A549 (cell line): ENCODE measurements at regions not wholly inside any gene's neighbourhood (a gene's known extent, or its start where the extent isn't known, plus 50 kb on each side); places are given as distances from the start of the nearest gene placed in this dataset.

ENCODE experiments used
- ATAC-seq, 2 experiments: fragments of 200-7000 bp in 1 of 2; fragments of >200 bp in 1 of 2; cut with Nextera tagmentation in 1 of 2; cut with Tn5 transposase in 1 of 2; 3 replicates each; pipeline versions ENCODE4 v1.8.0 to v1.9.1; 2018 to 2020; ENCODE audit warnings: mild to moderate bottlenecking in 1 of 2, moderate library complexity in 1 of 2
- CTCF ChIA-PET: fragments of 300-600 bp; sonication (Branson Sonifier 250); formaldehyde crosslinking; extraction: SDS; loops from one replicate; lab custom pipeline; 2021; ENCODE audit warnings: antibody characterized with exemption, inconsistent platforms; lab: Yijun Ruan, JAX
- POLR2A ChIA-PET: fragments of 350-600 bp; formaldehyde crosslinking; extraction: SDS; loops from one replicate; lab custom pipeline; 2021; ENCODE audit warnings: antibody characterized with exemption, inconsistent platforms; lab: Yijun Ruan, JAX
- DNase-seq, 2 experiments: peaks; one replicate each; pipeline versions ENCODE4 v3.0.0 to v3.0.0-alpha.2; 2011 to 2016; ENCODE audit warnings: low read depth in 1 of 2, low spot score in 1 of 2
- FAIRE-seq: peaks from 2 replicates; lab custom pipeline; 2011; peaks lifted over from hg19 to GRCh38; lab: Jason Lieb, UNC
- H3K27ac ChIP-seq, 2 experiments: fragments of >200 bp; sonication (Bioruptor Twin); formaldehyde crosslinking; 3 replicates each; pipeline ENCODE4 v1.5.1; 2016 to 2017
- H3K4me1 ChIP-seq: fragments of >200 bp; sonication (Bioruptor Twin); formaldehyde crosslinking; 3 replicates; pipeline ENCODE4 v1.6.1; 2016
- H3K4me2 ChIP-seq: fragments of >200 bp; sonication (Bioruptor Twin); formaldehyde crosslinking; 3 replicates; pipeline ENCODE4 v1.6.1; 2016
- H3K4me3 ChIP-seq: fragments of >200 bp; sonication (Bioruptor Twin); formaldehyde crosslinking; 3 replicates; pipeline ENCODE4 v1.5.1; 2016
- H3K9me3 ChIP-seq: fragments of >200 bp; sonication (Bioruptor Twin); formaldehyde crosslinking; 3 replicates; pipeline ENCODE4 v1.6.1; 2016
- CBX2 ChIP-seq: fragments of 200-600 bp; sonication (generic); IDR thresholded peaks from 2 replicates; pipeline ENCODE4 v1.6.1; 2016; ENCODE audit warnings: low read depth, mild to moderate bottlenecking, borderline replicate concordance
- CBX8 ChIP-seq: fragments of 200-600 bp; sonication (generic); IDR thresholded peaks from 2 replicates; pipeline ENCODE4 v1.6.1; 2016
- CEBPB ChIP-seq, 2 experiments: fragments of >200 bp in 1 of 2; sonication (Bioruptor Twin) in 1 of 2; formaldehyde crosslinking in 1 of 2; IDR thresholded peaks; 2 replicates each; pipeline ENCODE4 v1.6.1; 2012 to 2016
- EHF ChIP-seq: fragments of 250-450 bp; sonication (Bioruptor Pico); IDR thresholded peaks from 2 replicates; pipeline ENCODE4 v1.5.0; 2020; ENCODE audit warnings: mild to moderate bottlenecking
- EHMT2 ChIP-seq: fragments of 200-600 bp; sonication (generic); IDR thresholded peaks from 2 replicates; pipeline ENCODE4 v1.6.1; 2016; ENCODE audit warnings: antibody characterized with exemption, low read depth, mild to moderate bottlenecking, moderate library complexity
- ELK1 ChIP-seq: fragments of 150-350 bp; IDR thresholded peaks from 2 replicates; pipeline ENCODE4 v1.6.1; 2014; ENCODE audit warnings: low read depth, mild to moderate bottlenecking, low read length
- ESRRA ChIP-seq: fragments of 150-350 bp; IDR thresholded peaks from 2 replicates; pipeline ENCODE4 v1.6.1; 2014; ENCODE audit warnings: mild to moderate bottlenecking, low read length, borderline replicate concordance
- FOXS1 ChIP-seq: fragments of 250-450 bp; sonication (Bioruptor Pico); IDR thresholded peaks from 2 replicates; pipeline ENCODE4 v1.5.0; 2020; ENCODE audit warnings: mild to moderate bottlenecking, moderate library complexity
- HDAC2 ChIP-seq: fragments of 200-600 bp; sonication (generic); IDR thresholded peaks from 2 replicates; pipeline ENCODE4 v1.6.1; 2016
- HES2 ChIP-seq: fragments of >200 bp; sonication (Bioruptor Twin); formaldehyde crosslinking; IDR thresholded peaks from 2 replicates; pipeline ENCODE4 v1.6.1; 2016
- HOXA7 ChIP-seq: fragments of 250-450 bp; sonication (Bioruptor Pico); IDR thresholded peaks from 2 replicates; pipeline ENCODE4 v1.5.0; 2020; ENCODE audit warnings: mild to moderate bottlenecking, moderate library complexity
- HOXB5 ChIP-seq: fragments of 250-450 bp; sonication (Bioruptor Pico); IDR thresholded peaks from 2 replicates; pipeline ENCODE4 v1.5.0; 2020; ENCODE audit warnings: mild to moderate bottlenecking, moderate library complexity
- JUN ChIP-seq, 2 experiments: fragments of >200 bp; sonication (Bioruptor Twin); formaldehyde crosslinking; IDR thresholded peaks; 2 replicates in 1 of 2; 3 replicates in 1 of 2; pipeline ENCODE4 v1.6.1; 2016 to 2017
- KDM1A ChIP-seq: fragments of 200-600 bp; sonication (generic); IDR thresholded peaks from 2 replicates; pipeline ENCODE4 v1.6.1; 2016; ENCODE audit warnings: low read depth, mild to moderate bottlenecking
- KDM5A ChIP-seq: fragments of 200-600 bp; sonication (generic); IDR thresholded peaks from 2 replicates; pipeline ENCODE4 v1.6.1; 2016; ENCODE audit warnings: antibody characterized with exemption, mild to moderate bottlenecking
- MAZ ChIP-seq: fragments of 150-350 bp; IDR thresholded peaks from 2 replicates; pipeline ENCODE4 v1.6.1; 2014; ENCODE audit warnings: antibody characterized with exemption, low read depth, low read length, borderline replicate concordance
- MYC ChIP-seq: IDR thresholded peaks from 2 replicates; pipeline ENCODE4 v1.6.1; 2012; ENCODE audit warnings: mild to moderate bottlenecking, inconsistent platforms, low read length, improper control_type of control experiment, borderline replicate concordance
- NFE2L2 ChIP-seq: fragments of 150-350 bp; conservative IDR thresholded peaks from 2 replicates; pipeline ENCODE4 v1.6.1; 2014; ENCODE audit warnings: low read length
- NPAS2 ChIP-seq: fragments of 250-450 bp; sonication (Bioruptor Pico); IDR thresholded peaks from 2 replicates; pipeline ENCODE4 v1.8.0; 2022; ENCODE audit warnings: mild to moderate bottlenecking, moderate library complexity, borderline replicate concordance
- POLR2AphosphoS2 ChIP-seq: conservative IDR thresholded peaks from 2 replicates; pipeline ENCODE4 v1.6.1; 2012; ENCODE audit warnings: low read length, improper control_type of control experiment, inconsistent platforms
- RAD21 ChIP-seq, 2 experiments: fragments of >200 bp in 1 of 2; sonication (Bioruptor Twin) in 1 of 2; formaldehyde crosslinking in 1 of 2; IDR thresholded peaks in 1 of 2; conservative IDR thresholded peaks in 1 of 2; 2 replicates in 1 of 2; 3 replicates in 1 of 2; pipeline ENCODE4 v1.6.1; 2012 to 2018; ENCODE audit warnings: inconsistent platforms in 1 of 2
- RARB ChIP-seq: fragments of 250-450 bp; sonication (Bioruptor Pico); IDR thresholded peaks from 2 replicates; pipeline ENCODE4 v1.8.0; 2021; ENCODE audit warnings: mild to moderate bottlenecking, moderate library complexity
- RFX5 ChIP-seq: fragments of 450-650 bp; IDR thresholded peaks from 2 replicates; pipeline ENCODE4 v1.7.1; 2014; ENCODE audit warnings: antibody characterized with exemption, mild to moderate bottlenecking, moderate library complexity
- SMC3 ChIP-seq: fragments of >200 bp; sonication (Bioruptor Twin); formaldehyde crosslinking; IDR thresholded peaks from 3 replicates; pipeline ENCODE4 v1.6.1; 2018; ENCODE audit warnings: inconsistent platforms
- ZC3H11A ChIP-seq: fragments of 450-650 bp; IDR thresholded peaks from 2 replicates; pipeline ENCODE4 v1.6.1; 2014; ENCODE audit warnings: antibody characterized with exemption, mild to moderate bottlenecking
- WGBS: methylation state at CpG from one replicate; pipeline ENCODE4 v1.1.6; 2017; ENCODE audit errors: missing lambda C conversion rate; 5-methylcytosine and 5-hydroxymethylcytosine counted together
- TF ChIP-seq, protein P1 (sequence below): fragments of >200 bp; sonication (Bioruptor Twin); formaldehyde crosslinking; IDR thresholded peaks from 3 replicates; pipeline ENCODE4 v1.6.1; 2016
- TF ChIP-seq, protein P2 (sequence below): fragments of 250-450 bp; sonication (Bioruptor Pico); IDR thresholded peaks from 2 replicates; pipeline ENCODE4 v1.5.0; 2020; ENCODE audit warnings: low read depth, mild to moderate bottlenecking, moderate library complexity

DNA sequence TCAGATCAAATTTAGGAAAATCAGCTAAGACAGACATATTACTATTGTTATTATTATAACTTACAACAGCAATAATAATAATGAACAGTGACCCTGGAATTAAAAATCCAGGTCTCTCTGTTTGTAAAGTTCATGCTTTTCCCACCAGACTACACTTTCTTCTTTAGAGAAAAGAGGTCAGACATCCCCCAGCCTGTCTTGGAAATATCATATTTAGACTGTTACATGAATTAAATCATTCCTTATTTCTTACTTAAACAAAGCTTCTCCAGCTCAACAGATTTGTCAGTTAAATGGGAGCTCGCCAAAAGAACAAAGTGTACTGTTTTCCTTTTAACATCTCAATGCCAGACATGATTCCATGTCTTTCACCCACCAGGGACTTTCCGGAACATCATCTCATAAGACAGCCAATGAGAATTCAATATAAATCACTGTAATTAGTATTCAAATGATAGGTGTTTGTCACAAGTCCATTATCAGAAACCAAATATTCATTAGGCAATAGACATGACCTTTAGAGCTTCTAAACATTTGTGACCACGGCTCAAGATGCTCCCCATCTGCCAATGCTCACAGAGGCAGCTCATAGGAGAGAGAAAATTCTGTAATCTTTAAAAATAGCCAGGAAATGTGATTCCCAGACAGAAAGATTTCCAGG, 351.9 kb downstream of the ENC1 start:
- CTCF ChIA-PET: interaction anchor here (0.7 to 2.7 kb wide), 5 partner anchors 9 to 354 kb away, joined by 3 to 9 read pairs (median 4); no protein-coding TSS in a partner anchor
- ATAC-seq (no peak), FAIRE-seq (no peak), DNase-seq (no peak)
- TF ChIP-seq SMC3 (no peak), CBX2 (no peak), NPAS2 (no peak), ZC3H11A (no peak), RAD21 (conservative IDR thresholded peaks at IDR 0.05 in 1 of 2, IDR thresholded peaks at IDR 0.05 in 1 of 2) (no peak), POLR2AphosphoS2 (no peak), MAZ (no peak), RFX5 (no peak), HOXA7 (CRISPR knock-in tag) (no peak), ESRRA (no peak), JUN (IDR thresholded peaks at IDR 0.05) (no peak), EHMT2 (no peak), HOXB5 (CRISPR knock-in tag) (no peak), MYC (no peak), KDM5A (no peak), ELK1 (no peak), RARB (CRISPR knock-in tag) (no peak), CEBPB (IDR thresholded peaks at IDR 0.05) (no peak), HDAC2 (no peak)
- TF ChIP-seq, protein P1, sequence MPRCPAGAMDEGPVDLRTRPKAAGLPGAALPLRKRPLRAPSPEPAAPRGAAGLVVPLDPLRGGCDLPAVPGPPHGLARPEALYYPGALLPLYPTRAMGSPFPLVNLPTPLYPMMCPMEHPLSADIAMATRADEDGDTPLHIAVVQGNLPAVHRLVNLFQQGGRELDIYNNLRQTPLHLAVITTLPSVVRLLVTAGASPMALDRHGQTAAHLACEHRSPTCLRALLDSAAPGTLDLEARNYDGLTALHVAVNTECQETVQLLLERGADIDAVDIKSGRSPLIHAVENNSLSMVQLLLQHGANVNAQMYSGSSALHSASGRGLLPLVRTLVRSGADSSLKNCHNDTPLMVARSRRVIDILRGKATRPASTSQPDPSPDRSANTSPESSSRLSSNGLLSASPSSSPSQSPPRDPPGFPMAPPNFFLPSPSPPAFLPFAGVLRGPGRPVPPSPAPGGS: no peak
- Histone ChIP-seq H3K9me3 (no peaks in the 10 kb centered on the region), H3K4me2 (no peak overlapping the region), H3K4me3 (no peak overlapping the region), H3K4me1 (no peaks in the 10 kb centered on the region), H3K27ac (no peak overlapping the region)
- WGBS: 69% methylated on average over 3 of the region's 3 CpGs
- POLR2A ChIA-PET: no interaction called here

GRCh38 chr5:74288038-74288437, 352.5 kb downstream of the ENC1 start:
- WGBS: 85% methylated on average over 4 of the region's 4 CpGs
- no peak for ATAC-seq
- FAIRE-seq: no peak
- no peak for TF ChIP-seq NPAS2
- no peak for TF ChIP-seq CEBPB (IDR thresholded peaks at IDR 0.05)
- TF ChIP-seq ESRRA: no peak
- no peak for TF ChIP-seq HES2
- TF ChIP-seq, protein P1: no peak
- TF ChIP-seq FOXS1 (CRISPR knock-in tag): no peak
- TF ChIP-seq EHF: no peak
- TF ChIP-seq, protein P2, sequence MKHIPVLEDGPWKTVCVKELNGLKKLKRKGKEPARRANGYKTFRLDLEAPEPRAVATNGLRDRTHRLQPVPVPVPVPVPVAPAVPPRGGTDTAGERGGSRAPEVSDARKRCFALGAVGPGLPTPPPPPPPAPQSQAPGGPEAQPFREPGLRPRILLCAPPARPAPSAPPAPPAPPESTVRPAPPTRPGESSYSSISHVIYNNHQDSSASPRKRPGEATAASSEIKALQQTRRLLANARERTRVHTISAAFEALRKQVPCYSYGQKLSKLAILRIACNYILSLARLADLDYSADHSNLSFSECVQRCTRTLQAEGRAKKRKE: no peak
- no peak for TF ChIP-seq CBX8
- no peak for TF ChIP-seq NFE2L2
- TF ChIP-seq EHMT2: no peak
- no peak for TF ChIP-seq RARB (CRISPR knock-in tag)
- TF ChIP-seq KDM1A: no peak
- no peak for DNase-seq
- Histone ChIP-seq H3K4me3 (no peak overlapping the region), H3K4me2 (no peak overlapping the region), H3K9me3 (no peaks in the 10 kb centered on the region), H3K4me1 (no peaks in the 10 kb centered on the region), H3K27ac (no peak overlapping the region)
- ChIA-PET CTCF (interaction anchor here (0.9 to 2.7 kb wide), 4 partner anchors 9 to 25 kb away, joined by 3 to 9 read pairs (median 5); no protein-coding TSS in a partner anchor), POLR2A (no interaction called here)
